GM23248 (cell line): ENCODE measurements at regions not wholly inside any gene's neighbourhood (a gene's known extent, or its start where the extent isn't known, plus 50 kb on each side); places are given as distances from the start of the nearest gene placed in this dataset.

Source experiments
- DNase-seq: peaks from one replicate; pipeline ENCODE4 v3.0.0-alpha.2; 2015
- H2AFZ ChIP-seq: fragments of 200-600 bp; sonication (generic); 2 replicates; pipeline ENCODE4 v1.6.1; 2016; ENCODE audit warnings: antibody characterized with exemption
- H3F3A ChIP-seq: fragments of 200-600 bp; sonication (generic); 2 replicates; pipeline ENCODE4 v1.6.1; 2016; ENCODE audit warnings: mild to moderate bottlenecking, antibody characterized with exemption, mixed run types; ENCODE audit not compliant: insufficient read depth
- H3K27ac ChIP-seq: fragments of 200-600 bp; sonication (generic); 2 replicates; pipeline ENCODE4 v1.5.1; 2016; ENCODE audit warnings: mild to moderate bottlenecking
- H3K27me3 ChIP-seq: fragments of 200-600 bp; sonication (generic); replicated peaks from 2 replicates; pipeline ENCODE4 v1.6.1; 2016; ENCODE audit warnings: mild to moderate bottlenecking; ENCODE audit not compliant: insufficient read depth
- H3K36me3 ChIP-seq: fragments of 200-600 bp; sonication (generic); 2 replicates; pipeline ENCODE4 v1.6.1; 2016; ENCODE audit warnings: low read depth, mild to moderate bottlenecking
- H3K4me1 ChIP-seq: fragments of 200-600 bp; sonication (generic); 2 replicates; pipeline ENCODE4 v1.6.1; 2016; ENCODE audit warnings: mild to moderate bottlenecking; ENCODE audit not compliant: insufficient read depth
- H3K4me2 ChIP-seq: fragments of 200-600 bp; sonication (generic); one replicate; pipeline ENCODE4 v1.6.1; 2016; ENCODE audit warnings: mild to moderate bottlenecking; ENCODE audit not compliant: unreplicated experiment
- H3K4me3 ChIP-seq: fragments of 200-600 bp; sonication (generic); 2 replicates; pipeline ENCODE4 v1.5.1; 2016; ENCODE audit warnings: mild to moderate bottlenecking
- H3K79me2 ChIP-seq: fragments of 200-600 bp; sonication (generic); 2 replicates; pipeline ENCODE4 v1.6.1; 2016; ENCODE audit warnings: mild to moderate bottlenecking; ENCODE audit not compliant: insufficient read depth
- H3K9ac ChIP-seq: fragments of 200-600 bp; sonication (generic); 2 replicates; pipeline ENCODE4 v1.6.1; 2016; ENCODE audit warnings: mild to moderate bottlenecking
- H3K9me2 ChIP-seq: fragments of 200-600 bp; sonication (generic); 2 replicates; pipeline ENCODE4 v1.6.1; 2016; ENCODE audit warnings: mixed run types, mild to moderate bottlenecking, moderate library complexity; ENCODE audit not compliant: insufficient read depth
- H3K9me3 ChIP-seq: fragments of 200-600 bp; sonication (generic); one replicate; pipeline ENCODE4 v1.6.1; 2017; ENCODE audit warnings: low read depth
- H4K20me1 ChIP-seq: fragments of 200-600 bp; sonication (generic); 2 replicates; pipeline ENCODE4 v1.6.0; 2016; ENCODE audit not compliant: insufficient read depth
- EZH2 ChIP-seq: fragments of 200-600 bp; sonication (generic); IDR thresholded peaks from 2 replicates; pipeline ENCODE4 v1.6.1; 2018; ENCODE audit warnings: antibody characterized with exemption, mild to moderate bottlenecking; ENCODE audit not compliant: insufficient read depth, poor library complexity, severe bottlenecking
- EZH2phosphoT487 ChIP-seq: fragments of 200-600 bp; sonication (generic); IDR thresholded peaks from 2 replicates; pipeline ENCODE4 v1.6.1; 2018; ENCODE audit warnings: antibody characterized with exemption, moderate library complexity, mild to moderate bottlenecking, low read depth; ENCODE audit not compliant: insufficient read depth
- WGBS, 2 experiments: methylation state at CpG; one replicate each; pipeline ENCODE4 v1.1.6; 2015 to 2017; ENCODE audit warnings: low lambda C conversion rate in 2 of 2, low coverage in 1 of 2; ENCODE audit errors: missing lambda C conversion rate in 2 of 2; 5-methylcytosine and 5-hydroxymethylcytosine counted together
- in situ Hi-C: fragments of 300-500 bp; cut with MboI; formaldehyde crosslinking; loops from 2 replicates; pipeline ENCODE4 v1.15.0; 2020

- TF ChIP-seq EZH2 (no peak), EZH2phosphoT487 (no peak)
- DNase-seq: no peak
- Histone ChIP-seq H4K20me1 (no peaks in the 10 kb centered on the region), H3K4me3 (no peak overlapping the region), H3K4me1 (no peaks in the 10 kb centered on the region), H3K79me2 (no peaks in the 10 kb centered on the region), H3K9me3 (no peaks in the 10 kb centered on the region), H3K4me2 (no peak overlapping the region), H3K27me3 (peaks cover 23% of the 10 kb centered on the region), H3K36me3 (no peaks in the 10 kb centered on the region), H3F3A (no peaks in the 10 kb centered on the region), H3K9me2 (no peaks in the 10 kb centered on the region), H2AFZ (no peak overlapping the region), H3K9ac (no peak overlapping the region), H3K27ac (no peak overlapping the region)
- in situ Hi-C loops: no loop called here
- WGBS, 2 experiments: 64% methylated on average over 10 of the region's 10 CpGs
These were observed 66.9 kb upstream of the TRIB2 start for GRCh38 chr2:12649602-12650400.

- Histone ChIP-seq H3K4me3 (no peak overlapping the region), H3K4me1 (no peaks in the 10 kb centered on the region), H4K20me1 (no peaks in the 10 kb centered on the region), H2AFZ (no peak overlapping the region), H3K4me2 (no peak overlapping the region), H3K27ac (no peak overlapping the region), H3K27me3 (peaks cover 23% of the 10 kb centered on the region), H3K79me2 (no peaks in the 10 kb centered on the region), H3F3A (no peaks in the 10 kb centered on the region), H3K9me2 (no peaks in the 10 kb centered on the region), H3K9me3 (no peaks in the 10 kb centered on the region), H3K9ac (no peak overlapping the region), H3K36me3 (no peaks in the 10 kb centered on the region)
- in situ Hi-C loops: no loop called here
- TF ChIP-seq EZH2 (no peak), EZH2phosphoT487 (no peak)
- WGBS, 2 experiments: 13 to 17% methylated on average over 8 of the region's 8 CpGs
- no peak for DNase-seq
These were observed 65.1 kb upstream of the TRIB2 start for GRCh38 chr2:12651641-12652040.

GRCh38 chr2:12652723-12653122, 64.0 kb upstream of the TRIB2 start:
- TF ChIP-seq EZH2phosphoT487 (no peak), EZH2 (no peak)
- Histone ChIP-seq H4K20me1 (no peaks in the 10 kb centered on the region), H3K4me1 (no peaks in the 10 kb centered on the region), H3K9ac (no peak overlapping the region), H3K36me3 (no peaks in the 10 kb centered on the region), H3K27me3 (peaks cover 18% of the 10 kb centered on the region), H2AFZ (no peak overlapping the region), H3K79me2 (no peaks in the 10 kb centered on the region), H3K27ac (no peak overlapping the region), H3K9me3 (no peaks in the 10 kb centered on the region), H3K4me2 (no peak overlapping the region), H3K9me2 (no peaks in the 10 kb centered on the region), H3K4me3 (no peak overlapping the region), H3F3A (no peaks in the 10 kb centered on the region)
- WGBS, 2 experiments: 37 to 44% methylated on average over 9 of the region's 9 CpGs
- no peak for DNase-seq
- in situ Hi-C loops: no loop called here

- no peaks in the 10 kb centered on the region for H3F3A ChIP-seq
- H3K9me3 ChIP-seq: no peaks in the 10 kb centered on the region
- in situ Hi-C loops: no loop called here
- no peak overlapping the region for H3K4me2 ChIP-seq
- no peak overlapping the region for H3K9ac ChIP-seq
- no peaks in the 10 kb centered on the region for H3K9me2 ChIP-seq
- TF ChIP-seq EZH2 (no peak), EZH2phosphoT487 (no peak)
- no peak overlapping the region for H2AFZ ChIP-seq
- H3K4me1 ChIP-seq: no peaks in the 10 kb centered on the region
- H3K36me3 ChIP-seq: no peaks in the 10 kb centered on the region
- H3K27me3 ChIP-seq: no peaks in the 10 kb centered on the region
- WGBS, 2 experiments: 73 to 76% methylated on average over 6 of the region's 6 CpGs
- H3K27ac ChIP-seq: no peak overlapping the region
- H3K79me2 ChIP-seq: no peaks in the 10 kb centered on the region
- no peak overlapping the region for H3K4me3 ChIP-seq
- H4K20me1 ChIP-seq: no peaks in the 10 kb centered on the region
- DNase-seq: no peak
These were observed 59.2 kb upstream of the TRIB2 start for GRCh38 chr2:12657560-12657959.
